ENCODE measurements at regions not wholly inside any gene's neighbourhood (a gene's known extent, or its start where the extent isn't known, plus 50 kb on each side); places are given as distances from the start of the nearest gene placed in this dataset.

DNA sequence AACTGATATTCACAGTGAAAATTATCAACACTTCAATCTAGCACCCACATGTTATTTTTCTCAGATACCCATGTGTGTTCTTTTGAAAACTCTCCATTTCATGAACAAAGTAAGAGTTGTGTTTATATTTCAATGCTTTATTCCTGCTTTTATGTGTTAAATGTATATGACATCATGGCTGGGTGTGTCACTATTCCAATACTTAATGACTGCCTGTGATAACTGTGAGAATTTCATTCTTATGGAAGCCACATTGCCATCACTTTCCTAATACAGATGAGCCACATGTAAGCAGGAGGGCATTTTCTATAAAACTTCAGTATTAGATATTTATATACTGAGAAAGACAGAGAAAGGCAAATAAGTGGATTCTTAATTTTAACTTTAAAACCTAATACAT lies 100.4 kb upstream of the FIGN start:
- no peak for DNase-seq (ENCODE audit: low read depth)

GRCh38 chr2:163834841-163835240 lies 99.0 kb upstream of the FIGN start:
- no peak for DNase-seq (ENCODE audit: low read depth)

- no peak for DNase-seq (ENCODE audit: low read depth)
These were observed 98.4 kb upstream of the FIGN start for GRCh38 chr2:163834221-163834620.

DNA sequence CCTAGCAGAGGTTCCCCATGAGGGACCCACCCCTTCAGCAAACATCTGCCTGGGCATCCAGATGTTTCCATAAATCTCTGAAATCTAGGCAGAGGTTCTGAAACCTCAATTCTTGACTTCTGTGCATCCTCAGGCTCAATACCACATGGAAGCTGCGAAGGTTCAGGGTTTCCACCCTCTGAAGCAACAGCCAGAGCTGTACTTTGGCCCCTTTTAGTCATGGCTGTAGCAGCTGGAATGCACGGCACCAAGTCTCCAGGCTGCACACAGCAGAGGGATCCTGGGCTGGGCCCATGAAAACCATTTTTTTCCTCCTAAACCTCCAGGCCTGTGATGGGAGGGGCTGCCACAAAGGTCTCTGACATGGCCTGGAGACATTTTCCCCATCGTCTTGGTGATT lies 93.0 kb upstream of the FIGN start:
- no peak for DNase-seq (ENCODE audit: low read depth)

GRCh38 chr2:163822033-163822432 lies 86.2 kb upstream of the FIGN start:
- no peak for DNase-seq (ENCODE audit: low read depth)

DNA sequence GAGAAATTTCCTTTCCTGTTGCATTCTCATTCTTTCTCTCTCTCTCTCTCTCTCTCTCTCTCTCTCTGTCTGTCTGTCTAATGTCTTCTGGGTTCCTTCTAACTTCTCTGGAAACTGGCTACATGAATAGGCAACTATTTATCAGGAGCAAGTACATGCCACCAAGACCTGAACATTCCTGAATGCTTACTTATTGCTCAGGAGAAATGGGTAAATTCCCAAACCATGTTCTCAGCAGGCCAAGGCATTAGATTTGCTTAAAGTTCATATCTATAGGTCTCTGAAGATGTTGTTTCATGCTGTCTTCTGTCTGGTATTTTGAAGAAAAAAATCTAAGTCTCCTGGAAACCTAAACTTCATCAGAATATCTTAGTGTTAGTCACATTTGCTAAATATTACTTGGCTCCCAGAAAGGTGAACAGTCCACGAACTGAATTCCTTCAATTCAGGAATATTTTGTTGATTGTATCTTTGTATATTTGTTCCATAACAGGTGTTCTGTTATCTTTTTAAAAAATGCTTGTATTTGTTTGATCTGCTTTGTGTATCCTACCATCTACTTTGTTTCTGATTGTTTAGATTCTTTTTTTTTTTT lies 77.2 kb upstream of the FIGN start:
- no peak for DNase-seq (ENCODE audit: low read depth)

DNA sequence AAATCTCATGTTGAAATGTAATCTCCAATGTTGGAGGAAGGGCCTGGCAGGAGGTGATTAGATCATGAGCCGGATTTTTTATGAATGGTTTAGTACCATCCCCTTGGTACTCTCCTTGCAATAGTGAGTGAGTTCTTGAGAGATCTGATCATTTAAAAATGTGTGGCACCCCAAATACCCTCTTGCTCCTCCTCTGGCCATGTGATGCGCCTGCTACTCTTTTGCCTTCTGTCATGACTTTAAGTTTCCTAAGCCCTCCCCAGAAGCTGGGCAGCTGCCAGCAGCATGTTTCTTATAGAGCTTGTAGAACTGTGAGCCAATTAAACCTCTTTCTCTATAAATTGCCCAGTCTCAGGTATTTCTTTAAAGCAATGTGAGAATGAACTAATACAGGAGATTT lies 72.6 kb upstream of the FIGN start:
- DNase-seq (ENCODE audit: low read depth), result no peak

- DNase-seq (ENCODE audit: low read depth), result no peak
These were observed 66.5 kb upstream of the FIGN start for GRCh38 chr2:163802284-163802683.

DNA sequence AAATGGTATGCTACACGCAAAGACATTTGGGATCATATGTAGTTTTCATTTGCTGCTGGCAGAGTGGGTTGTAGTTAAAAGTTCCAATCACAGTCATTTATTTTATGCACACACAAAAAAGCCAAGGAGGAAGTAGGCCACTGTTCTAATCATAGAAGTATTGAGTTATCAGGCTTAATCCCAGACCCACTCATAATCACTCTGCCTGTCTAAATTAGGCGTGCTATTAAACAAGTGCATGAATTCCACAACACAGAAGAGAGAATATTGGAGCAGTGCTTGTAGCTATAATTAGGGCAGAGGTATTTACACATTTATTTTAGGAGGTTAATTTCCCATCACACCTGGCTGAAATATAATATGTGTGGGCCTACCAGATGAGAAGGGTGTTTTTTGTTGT lies 65.7 kb upstream of the FIGN start:
- DNase-seq (ENCODE audit: low read depth), result no peak

- peak; percentile 46 for DNase-seq (ENCODE audit: low read depth)
These were observed 65.2 kb upstream of the FIGN start for GRCh38 chr2:163800951-163801381.

DNA sequence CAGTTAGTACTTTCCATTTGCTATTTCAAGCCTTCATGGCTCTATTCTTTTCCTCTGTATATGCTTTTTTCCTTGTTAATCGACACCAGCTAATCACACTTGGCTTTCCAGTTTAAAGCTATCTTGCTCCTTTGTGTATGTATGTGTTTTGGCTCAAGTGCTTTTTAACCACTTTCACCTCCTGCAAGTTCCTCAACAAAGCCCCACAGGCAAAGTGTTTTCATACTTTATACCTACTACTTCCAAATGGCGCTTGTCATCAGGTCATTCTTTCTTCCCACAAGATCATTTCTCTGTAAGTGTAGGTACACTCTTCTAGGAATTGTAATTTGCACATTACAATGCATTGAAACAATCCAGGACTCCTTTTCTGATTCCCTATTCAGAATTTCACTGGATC lies 64.0 kb upstream of the FIGN start:
- DNase-seq (ENCODE audit: low read depth), result no peak

DNA sequence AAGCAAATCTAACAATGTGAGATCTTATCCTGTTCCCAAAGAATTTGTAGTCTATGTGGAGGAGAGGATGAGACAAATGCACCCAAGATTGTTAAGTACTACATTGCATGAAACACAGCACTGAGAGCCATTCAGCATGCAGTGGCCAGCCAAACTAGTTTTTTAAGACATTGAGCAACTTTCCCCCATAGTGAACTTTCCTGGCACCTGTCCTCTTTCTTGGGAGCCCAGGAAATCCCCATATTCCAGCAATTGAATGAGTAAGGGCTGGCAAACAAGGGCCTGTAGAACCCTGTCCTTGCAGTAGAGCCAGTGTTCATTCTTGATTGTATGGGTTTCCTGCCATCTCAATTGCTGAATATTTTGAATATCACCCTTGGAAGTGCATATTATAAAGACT lies 58.8 kb upstream of the FIGN start:
- DNase-seq (ENCODE audit: low read depth), result no peak

Data from RPMI7951 (cell line).